HEK293 (cell line): ENCODE measurements at regions not wholly inside any gene's neighbourhood (a gene's known extent, or its start where the extent isn't known, plus 50 kb on each side); places are given as distances from the start of the nearest gene placed in this dataset.

Source experiments
- CTCF ChIA-PET: fragments of 350-600 bp; formaldehyde crosslinking; extraction: SDS; loops from one replicate; lab custom pipeline; 2021; ENCODE audit warnings: antibody characterized with exemption; lab: Yijun Ruan, JAX
- POLR2A ChIA-PET: fragments of 300-600 bp; formaldehyde crosslinking; extraction: SDS; loops from one replicate; lab custom pipeline; 2020; ENCODE audit warnings: antibody characterized with exemption, inconsistent platforms; lab: Yijun Ruan, JAX
- H3K27ac ChIP-seq: fragments of 200-500 bp; sonication (Bioruptor generic); 2 replicates; pipeline ENCODE4 v1.5.1; 2014; ENCODE audit warnings: low read depth, low read length, control low read depth, inconsistent platforms; ENCODE audit errors: extremely low read depth
- H3K36me3 ChIP-seq, 2 experiments: fragments of 200-500 bp in 1 of 2; sonication (Bioruptor generic) in 1 of 2; 1 replicate in 1 of 2; 2 replicates in 1 of 2; pipeline ENCODE4 v1.5.1; 2014 to 2017; ENCODE audit warnings: inconsistent platforms in 2 of 2, low read length in 2 of 2; ENCODE audit not compliant: control insufficient read depth in 2 of 2, insufficient read depth in 1 of 2
- H3K4me1 ChIP-seq: fragments of 200-500 bp; sonication (Bioruptor generic); 2 replicates; pipeline ENCODE4 v1.5.1; 2014; ENCODE audit warnings: mild to moderate bottlenecking, low read length, inconsistent platforms; ENCODE audit not compliant: control insufficient read depth, insufficient read depth
- H3K4me3 ChIP-seq: 2 replicates; pipeline ENCODE4 v1.5.1; 2011; ENCODE audit warnings: low read depth, mild to moderate bottlenecking, control low read depth, low read length, moderate library complexity
- H3K9me3 ChIP-seq: fragments of 200-500 bp; sonication (Bioruptor generic); 2 replicates; pipeline ENCODE4 v1.5.1; 2014; ENCODE audit warnings: low read depth, low read length, inconsistent platforms; ENCODE audit not compliant: control insufficient read depth, insufficient read depth
- HOXA7 ChIP-seq: sonication (generic); formaldehyde crosslinking; IDR thresholded peaks from 2 replicates; pipeline ENCODE4 v1.8.1; 2022; ENCODE audit warnings: missing genetic modification reagents, borderline replicate concordance
- MYNN ChIP-seq: fragments of 450-650 bp; formaldehyde crosslinking; IDR thresholded peaks from 2 replicates; pipeline ENCODE4 v1.5.1; 2016; ENCODE audit warnings: missing biosample characterization, missing genetic modification characterization, borderline replicate concordance
- PATZ1 ChIP-seq: fragments of 450-650 bp; formaldehyde crosslinking; IDR thresholded peaks from 2 replicates; pipeline ENCODE4 v1.5.1; 2016; ENCODE audit warnings: missing biosample characterization, missing genetic modification characterization
- SETDB1 ChIP-seq: IDR thresholded peaks from one replicate; pipeline ENCODE4 v1.6.1; 2017; ENCODE audit warnings: mild to moderate bottlenecking, low read length, moderate library complexity, mixed read lengths; ENCODE audit not compliant: insufficient read length
- SP7 ChIP-seq: fragments of 450-650 bp; formaldehyde crosslinking; IDR thresholded peaks from 2 replicates; pipeline ENCODE4 v1.5.1; 2016; ENCODE audit warnings: missing biosample characterization, missing genetic modification characterization
- TCF7L2 ChIP-seq: IDR thresholded peaks from 2 replicates; pipeline ENCODE4 v1.6.1; 2011; ENCODE audit warnings: low read depth, mild to moderate bottlenecking, inconsistent platforms, low read length, moderate library complexity, borderline replicate concordance
- ZNF155 ChIP-seq: fragments of 450-650 bp; formaldehyde crosslinking; IDR thresholded peaks from 2 replicates; pipeline ENCODE4 v1.5.1; 2016; ENCODE audit warnings: missing biosample characterization, missing genetic modification characterization
- ZNF266 ChIP-seq: fragments of 450-650 bp; formaldehyde crosslinking; IDR thresholded peaks from 2 replicates; pipeline ENCODE4 v1.5.1; 2016; ENCODE audit warnings: missing biosample characterization, missing genetic modification characterization, low read depth
- ZNF292 ChIP-seq: fragments of 450-650 bp; formaldehyde crosslinking; IDR thresholded peaks from 2 replicates; pipeline ENCODE4 v1.5.1; 2016; ENCODE audit warnings: low read depth, missing biosample characterization, missing genetic modification characterization, borderline replicate concordance
- ZNF416 ChIP-seq: fragments of 450-650 bp; formaldehyde crosslinking; IDR thresholded peaks from 2 replicates; pipeline ENCODE4 v1.5.1; 2016; ENCODE audit warnings: missing biosample characterization, missing genetic modification characterization
- ZNF433 ChIP-seq: fragments of 450-650 bp; formaldehyde crosslinking; IDR thresholded peaks from 2 replicates; pipeline ENCODE4 v1.5.1; 2016; ENCODE audit warnings: missing biosample characterization, missing genetic modification characterization, low read depth
- ZNF514 ChIP-seq: fragments of 450-650 bp; formaldehyde crosslinking; IDR thresholded peaks from 2 replicates; pipeline ENCODE4 v1.5.1; 2016; ENCODE audit warnings: missing biosample characterization, missing genetic modification characterization
- ZNF530 ChIP-seq: fragments of 450-650 bp; formaldehyde crosslinking; IDR thresholded peaks from 2 replicates; pipeline ENCODE4 v1.5.1; 2016; ENCODE audit warnings: low read depth, missing biosample characterization, missing genetic modification characterization
- ZNF555 ChIP-seq: fragments of 450-650 bp; formaldehyde crosslinking; conservative IDR thresholded peaks from 2 replicates; pipeline ENCODE4 v1.5.1; 2017; ENCODE audit warnings: missing biosample characterization, mild to moderate bottlenecking, missing genetic modification characterization, inconsistent platforms
- ZNF658 ChIP-seq: fragments of 450-650 bp; formaldehyde crosslinking; IDR thresholded peaks from 2 replicates; pipeline ENCODE4; 2016; ENCODE audit warnings: missing biosample characterization, missing genetic modification characterization
- ZNF670 ChIP-seq: fragments of 450-650 bp; formaldehyde crosslinking; IDR thresholded peaks from 2 replicates; pipeline ENCODE4 v1.5.1; 2016; ENCODE audit warnings: missing biosample characterization, missing genetic modification characterization, low read depth
- ZNF776 ChIP-seq: fragments of 450-650 bp; formaldehyde crosslinking; IDR thresholded peaks from 2 replicates; pipeline ENCODE4 v1.5.0; 2017; ENCODE audit warnings: missing biosample characterization, missing genetic modification characterization, borderline replicate concordance
- ZNF777 ChIP-seq: fragments of 450-650 bp; formaldehyde crosslinking; IDR thresholded peaks from 2 replicates; pipeline ENCODE4 v1.5.1; 2017; ENCODE audit warnings: missing biosample characterization, missing genetic modification characterization, borderline replicate concordance
- ZNF837 ChIP-seq: fragments of 450-650 bp; formaldehyde crosslinking; IDR thresholded peaks from 2 replicates; pipeline ENCODE4 v1.5.1; 2016; ENCODE audit warnings: missing biosample characterization, missing genetic modification characterization
- ZSCAN30 ChIP-seq: fragments of 450-650 bp; IDR thresholded peaks from 2 replicates; pipeline ENCODE4 v1.5.1; 2018; ENCODE audit warnings: missing biosample characterization, mild to moderate bottlenecking, missing genetic modification characterization, moderate library complexity
- ZXDB ChIP-seq: fragments of 450-650 bp; formaldehyde crosslinking; IDR thresholded peaks from 2 replicates; pipeline ENCODE4 v1.5.1; 2016; ENCODE audit warnings: missing biosample characterization, missing genetic modification characterization
- TF ChIP-seq, protein P1 (sequence below): fragments of 450-650 bp; formaldehyde crosslinking; IDR thresholded peaks from 2 replicates; pipeline ENCODE4 v1.5.1; 2016; ENCODE audit warnings: missing biosample characterization, missing genetic modification characterization
- TF ChIP-seq, protein P2 (sequence below): fragments of 450-650 bp; formaldehyde crosslinking; IDR thresholded peaks from 2 replicates; pipeline ENCODE4 v1.5.1; 2017; ENCODE audit warnings: missing biosample characterization, missing genetic modification characterization
- TF ChIP-seq, protein P3 (sequence below): fragments of 450-650 bp; formaldehyde crosslinking; IDR thresholded peaks from 2 replicates; pipeline ENCODE4 v1.5.1; 2016; ENCODE audit warnings: missing biosample characterization, missing genetic modification characterization

DNA sequence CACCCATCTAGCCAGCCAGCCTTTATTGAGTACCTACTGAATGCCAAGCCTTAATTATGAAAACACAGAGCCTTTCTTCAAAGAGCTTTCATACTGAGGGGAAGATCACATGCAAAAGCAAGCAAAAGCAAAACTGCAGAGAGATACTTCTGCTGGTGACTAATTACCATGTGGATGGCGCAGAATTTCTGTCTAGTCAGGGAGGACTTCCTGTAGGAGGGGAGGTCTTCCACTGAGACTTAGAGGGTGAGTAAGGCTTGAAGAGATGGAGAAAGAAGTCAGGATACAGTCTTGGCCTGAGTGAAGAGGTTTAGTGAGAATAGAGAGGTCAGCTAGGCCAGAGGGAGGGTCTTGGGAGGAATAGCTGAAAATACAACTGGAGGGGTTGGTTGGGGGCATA, 53.9 kb upstream of the CCL2 start:
- H3K27ac ChIP-seq, result no peak overlapping the region
- TF ChIP-seq ZNF266 (tag by site-specific recombination), result no peak
- TF ChIP-seq ZSCAN30, result no peak
- no peak for TF ChIP-seq ZNF433 (tag by site-specific recombination)
- no peak for TF ChIP-seq ZNF658 (tag by site-specific recombination)
- TF ChIP-seq ZNF155, result no peak
- no peak for TF ChIP-seq ZNF530
- TF ChIP-seq ZNF514, result no peak
- TF ChIP-seq TCF7L2, result no peak
- no peak for TF ChIP-seq SP7
- TF ChIP-seq ZNF776 (tag by site-specific recombination), result no peak
- no peak for TF ChIP-seq SETDB1
- no peaks in the 10 kb centered on the region for H3K4me1 ChIP-seq
- ChIA-PET POLR2A (no interaction called here), CTCF (interaction anchor here (0.7 to 8.8 kb wide), 45 partner anchors 10 to 535 kb away, joined by 3 to 578 read pairs (median 8); partner anchors contain the start of genes CCL1, CCL13, CCL7 and CCL8)
- H3K36me3 ChIP-seq, result no peaks in the 10 kb centered on the region
- no peaks in the 10 kb centered on the region for H3K9me3 ChIP-seq
- H3K4me3 ChIP-seq, result no peak overlapping the region

DNA sequence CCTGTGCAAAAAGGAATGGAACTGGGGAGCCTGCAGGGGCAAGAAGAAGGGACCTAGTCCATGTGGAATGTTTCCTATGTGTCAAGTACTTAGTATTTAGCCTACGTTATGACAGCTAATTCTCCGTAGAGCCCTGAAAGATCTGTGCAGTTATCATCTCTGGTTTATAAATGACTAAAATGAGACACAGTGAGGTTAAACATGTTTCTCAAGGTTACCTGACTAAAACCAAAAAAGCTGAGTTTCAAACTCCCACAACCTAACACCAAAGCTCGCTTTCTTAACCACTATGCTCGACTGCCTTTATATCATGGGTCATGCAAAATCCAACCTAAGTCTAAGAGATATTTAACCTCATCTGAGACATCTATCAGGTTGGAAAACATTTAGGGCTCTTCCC, 53.3 kb upstream of the CCL2 start:
- no peak overlapping the region for H3K4me3 ChIP-seq
- no peaks in the 10 kb centered on the region for H3K36me3 ChIP-seq
- ChIA-PET CTCF (interaction anchor here (0.7 to 8.8 kb wide), 23 partner anchors 9 to 159 kb away, joined by 3 to 578 read pairs (median 11); partner anchors contain the start of genes CCL1, CCL13, CCL7 and CCL8), POLR2A (no interaction called here)
- H3K4me1 ChIP-seq, result no peaks in the 10 kb centered on the region
- H3K9me3 ChIP-seq, result no peaks in the 10 kb centered on the region
- H3K27ac ChIP-seq, result no peak overlapping the region
- TF ChIP-seq ZNF837 (no peak), ZXDB (tag by site-specific recombination) (no peak), ZNF777 (tag by site-specific recombination) (no peak)
- TF ChIP-seq, protein P1, sequence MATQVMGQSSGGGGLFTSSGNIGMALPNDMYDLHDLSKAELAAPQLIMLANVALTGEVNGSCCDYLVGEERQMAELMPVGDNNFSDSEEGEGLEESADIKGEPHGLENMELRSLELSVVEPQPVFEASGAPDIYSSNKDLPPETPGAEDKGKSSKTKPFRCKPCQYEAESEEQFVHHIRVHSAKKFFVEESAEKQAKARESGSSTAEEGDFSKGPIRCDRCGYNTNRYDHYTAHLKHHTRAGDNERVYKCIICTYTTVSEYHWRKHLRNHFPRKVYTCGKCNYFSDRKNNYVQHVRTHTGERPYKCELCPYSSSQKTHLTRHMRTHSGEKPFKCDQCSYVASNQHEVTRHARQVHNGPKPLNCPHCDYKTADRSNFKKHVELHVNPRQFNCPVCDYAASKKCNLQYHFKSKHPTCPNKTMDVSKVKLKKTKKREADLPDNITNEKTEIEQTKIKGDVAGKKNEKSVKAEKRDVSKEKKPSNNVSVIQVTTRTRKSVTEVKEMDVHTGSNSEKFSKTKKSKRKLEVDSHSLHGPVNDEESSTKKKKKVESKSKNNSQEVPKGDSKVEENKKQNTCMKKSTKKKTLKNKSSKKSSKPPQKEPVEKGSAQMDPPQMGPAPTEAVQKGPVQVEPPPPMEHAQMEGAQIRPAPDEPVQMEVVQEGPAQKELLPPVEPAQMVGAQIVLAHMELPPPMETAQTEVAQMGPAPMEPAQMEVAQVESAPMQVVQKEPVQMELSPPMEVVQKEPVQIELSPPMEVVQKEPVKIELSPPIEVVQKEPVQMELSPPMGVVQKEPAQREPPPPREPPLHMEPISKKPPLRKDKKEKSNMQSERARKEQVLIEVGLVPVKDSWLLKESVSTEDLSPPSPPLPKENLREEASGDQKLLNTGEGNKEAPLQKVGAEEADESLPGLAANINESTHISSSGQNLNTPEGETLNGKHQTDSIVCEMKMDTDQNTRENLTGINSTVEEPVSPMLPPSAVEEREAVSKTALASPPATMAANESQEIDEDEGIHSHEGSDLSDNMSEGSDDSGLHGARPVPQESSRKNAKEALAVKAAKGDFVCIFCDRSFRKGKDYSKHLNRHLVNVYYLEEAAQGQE (tag by site-specific recombination), result no peak

DNA sequence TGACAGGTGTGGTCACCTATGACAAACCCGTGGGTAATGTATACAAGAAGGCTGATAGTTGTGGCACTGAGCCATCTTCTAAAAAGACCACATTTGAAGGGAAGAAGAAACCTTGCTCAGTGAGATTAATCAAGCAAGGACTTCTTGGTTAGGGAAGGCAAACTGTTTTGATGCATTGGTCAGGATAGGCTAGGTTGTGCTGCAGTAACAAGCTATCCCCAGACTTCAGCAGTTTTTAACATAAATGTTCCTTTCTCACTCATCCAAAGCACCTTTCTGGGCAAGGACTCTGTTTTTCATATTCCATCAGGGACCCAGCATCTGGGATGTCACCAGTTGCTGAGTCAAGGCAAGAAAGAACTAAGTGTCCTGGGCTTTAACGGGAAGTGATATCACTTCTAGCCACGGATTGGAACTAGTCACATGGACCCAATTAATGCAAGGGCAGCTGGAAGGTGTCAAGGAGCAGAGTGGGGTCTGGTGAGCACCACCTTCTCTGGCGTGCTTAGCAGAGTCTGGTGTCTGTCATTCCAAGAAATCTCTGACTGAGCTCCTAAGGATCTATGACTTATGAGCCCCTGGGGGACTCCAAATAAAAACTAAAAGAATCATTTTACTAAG, 52.0 kb upstream of the CCL2 start:
- Histone ChIP-seq H3K27ac (no peak overlapping the region), H3K36me3 (no peaks in the 10 kb centered on the region), H3K9me3 (no peaks in the 10 kb centered on the region), H3K4me1 (no peaks in the 10 kb centered on the region), H3K4me3 (no peak overlapping the region)
- ChIA-PET POLR2A (interaction anchor here (0.9 kb wide), 1 partner anchor 158 kb away, joined by 3 read pairs; no protein-coding TSS in a partner anchor), CTCF (interaction anchor here (0.6 to 8.8 kb wide), 10 partner anchors 12 to 157 kb away, joined by 3 to 578 read pairs (median 4); partner anchors contain the start of genes CCL1 and CCL13)
- TF ChIP-seq ZNF670 (tag by site-specific recombination) (no peak), PATZ1 (tag by site-specific recombination) (no peak), ZNF416 (tag by site-specific recombination) (no peak), MYNN (tag by site-specific recombination) (no peak), ZNF292 (tag by site-specific recombination) (no peak), ZNF555 (tag by site-specific recombination) (no peak), HOXA7 (CRISPR knock-in tag) (no peak)
- TF ChIP-seq, protein P2, sequence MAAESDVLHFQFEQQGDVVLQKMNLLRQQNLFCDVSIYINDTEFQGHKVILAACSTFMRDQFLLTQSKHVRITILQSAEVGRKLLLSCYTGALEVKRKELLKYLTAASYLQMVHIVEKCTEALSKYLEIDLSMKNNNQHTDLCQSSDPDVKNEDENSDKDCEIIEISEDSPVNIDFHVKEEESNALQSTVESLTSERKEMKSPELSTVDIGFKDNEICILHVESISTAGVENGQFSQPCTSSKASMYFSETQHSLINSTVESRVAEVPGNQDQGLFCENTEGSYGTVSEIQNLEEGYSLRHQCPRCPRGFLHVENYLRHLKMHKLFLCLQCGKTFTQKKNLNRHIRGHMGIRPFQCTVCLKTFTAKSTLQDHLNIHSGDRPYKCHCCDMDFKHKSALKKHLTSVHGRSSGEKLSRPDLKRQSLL (tag by site-specific recombination), result no peak
- TF ChIP-seq, protein P3, sequence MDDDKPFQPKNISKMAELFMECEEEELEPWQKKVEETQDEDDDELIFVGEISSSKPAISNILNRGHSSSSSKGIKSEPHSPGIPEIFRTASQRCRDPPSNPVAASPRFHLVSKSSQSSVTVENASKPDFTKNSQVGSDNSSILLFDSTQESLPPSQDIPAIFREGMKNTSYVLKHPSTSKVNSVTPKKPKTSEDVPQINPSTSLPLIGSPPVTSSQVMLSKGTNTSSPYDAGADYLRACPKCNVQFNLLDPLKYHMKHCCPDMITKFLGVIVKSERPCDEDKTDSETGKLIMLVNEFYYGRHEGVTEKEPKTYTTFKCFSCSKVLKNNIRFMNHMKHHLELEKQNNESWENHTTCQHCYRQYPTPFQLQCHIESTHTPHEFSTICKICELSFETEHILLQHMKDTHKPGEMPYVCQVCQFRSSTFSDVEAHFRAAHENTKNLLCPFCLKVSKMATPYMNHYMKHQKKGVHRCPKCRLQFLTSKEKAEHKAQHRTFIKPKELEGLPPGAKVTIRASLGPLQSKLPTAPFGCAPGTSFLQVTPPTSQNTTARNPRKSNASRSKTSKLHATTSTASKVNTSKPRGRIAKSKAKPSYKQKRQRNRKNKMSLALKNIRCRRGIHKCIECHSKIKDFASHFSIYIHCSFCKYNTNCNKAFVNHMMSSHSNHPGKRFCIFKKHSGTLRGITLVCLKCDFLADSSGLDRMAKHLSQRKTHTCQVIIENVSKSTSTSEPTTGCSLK, result no peak
